Body of pancreas (tissue), 4 donors: ENCODE measurements at regions not wholly inside any gene's neighbourhood (a gene's known extent, or its start where the extent isn't known, plus 50 kb on each side); places are given as distances from the start of the nearest gene placed in this dataset.

Source experiments
- POLR2A ChIP-seq, 3 donors: fragments of 450-650 bp; IDR thresholded peaks; one replicate each; pipeline ENCODE4 v1.6.1; 2016; ENCODE audit warnings: antibody characterized with exemption in 3 of 3, mild to moderate bottlenecking in 2 of 3
- TF ChIP-seq, protein P1 (sequence below), 7 experiments: fragments of 450-650 bp in 4 of 7; fragments of 200-600 bp in 3 of 7; sonication (generic) in 3 of 7; IDR thresholded peaks; one replicate each; pipeline ENCODE4 v1.5.1; 2016 to 2019; ENCODE audit warnings: antibody characterized with exemption in 7 of 7

DNA sequence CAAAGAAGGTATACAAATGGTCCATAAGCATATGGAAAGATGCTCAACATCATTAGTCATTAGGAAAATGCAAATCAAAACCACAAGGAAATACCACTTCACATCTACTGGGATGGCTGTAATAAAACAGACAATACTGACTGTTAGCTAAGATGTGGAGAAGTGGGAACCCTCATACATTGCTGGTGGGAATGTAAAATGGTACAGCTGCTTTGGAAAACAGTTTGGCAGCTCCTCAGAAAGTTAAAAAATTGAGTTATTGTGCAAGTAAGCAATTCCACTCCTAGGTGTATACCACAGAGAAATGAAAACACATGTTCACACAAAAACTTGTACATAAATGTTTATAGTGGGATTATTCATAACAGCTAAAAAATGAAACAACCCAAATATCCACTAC, 173.0 kb upstream of the JAG1 start:
- TF ChIP-seq, protein P1, sequence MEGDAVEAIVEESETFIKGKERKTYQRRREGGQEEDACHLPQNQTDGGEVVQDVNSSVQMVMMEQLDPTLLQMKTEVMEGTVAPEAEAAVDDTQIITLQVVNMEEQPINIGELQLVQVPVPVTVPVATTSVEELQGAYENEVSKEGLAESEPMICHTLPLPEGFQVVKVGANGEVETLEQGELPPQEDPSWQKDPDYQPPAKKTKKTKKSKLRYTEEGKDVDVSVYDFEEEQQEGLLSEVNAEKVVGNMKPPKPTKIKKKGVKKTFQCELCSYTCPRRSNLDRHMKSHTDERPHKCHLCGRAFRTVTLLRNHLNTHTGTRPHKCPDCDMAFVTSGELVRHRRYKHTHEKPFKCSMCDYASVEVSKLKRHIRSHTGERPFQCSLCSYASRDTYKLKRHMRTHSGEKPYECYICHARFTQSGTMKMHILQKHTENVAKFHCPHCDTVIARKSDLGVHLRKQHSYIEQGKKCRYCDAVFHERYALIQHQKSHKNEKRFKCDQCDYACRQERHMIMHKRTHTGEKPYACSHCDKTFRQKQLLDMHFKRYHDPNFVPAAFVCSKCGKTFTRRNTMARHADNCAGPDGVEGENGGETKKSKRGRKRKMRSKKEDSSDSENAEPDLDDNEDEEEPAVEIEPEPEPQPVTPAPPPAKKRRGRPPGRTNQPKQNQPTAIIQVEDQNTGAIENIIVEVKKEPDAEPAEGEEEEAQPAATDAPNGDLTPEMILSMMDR (IDR thresholded peaks at IDR 0.05), result no peak
- no peak for TF ChIP-seq POLR2A (IDR thresholded peaks at IDR 0.05)
